ENCODE measurements at regions not wholly inside any gene's neighbourhood (a gene's known extent, or its start where the extent isn't known, plus 50 kb on each side); places are given as distances from the start of the nearest gene placed in this dataset.
A peak's percentile ranks its signal among the peaks of the same experiment; 100 is the strongest.

GRCh38 chr14:30240685-30241084, 313.0 kb upstream of the PRKD1 start:
- Histone ChIP-seq H4K20me1 (ENCODE audit: control insufficient read depth, extremely low read depth, insufficient read depth, low read length) (no peaks in the 10 kb centered on the region), H3K4me2 (ENCODE audit: extremely low read depth, insufficient read depth, low read length) (no peak overlapping the region), H3K36me3 (ENCODE audit: control insufficient read depth, insufficient read depth, low read length) (no peaks in the 10 kb centered on the region), H3K9me3 (ENCODE audit: control insufficient read depth, insufficient read depth, low read depth, low read length) (no peaks in the 10 kb centered on the region), H2AFZ (ENCODE audit: low read length) (no peak overlapping the region), H3K4me1 (ENCODE audit: control insufficient read depth, extremely low read depth, insufficient read depth, low read length) (peaks cover 4% of the 10 kb centered on the region), H3K9ac (ENCODE audit: insufficient read depth, low read length) (no peak overlapping the region), H3K79me2 (ENCODE audit: control insufficient read depth, insufficient read depth, low read length) (no peaks in the 10 kb centered on the region), H3K4me3 (replicated peaks in 1 of 4; ENCODE audit: control extremely low read depth in 1 of 4, insufficient read depth in 1 of 4, low read depth in 3 of 4, low read length in 4 of 4) (no peak overlapping the region), H3K27me3 (ENCODE audit: control insufficient read depth, insufficient read depth, low read length) (no peaks in the 10 kb centered on the region), H3K27ac (ENCODE audit: insufficient read depth, low read length) (no peak overlapping the region)
- TF ChIP-seq CTCF (conservative IDR thresholded peaks at IDR 0.05 in 1 of 2, IDR thresholded peaks at IDR 0.05 in 1 of 2; ENCODE audit: low read depth in 1 of 2, low read length in 2 of 2) (no peak), EZH2 (IDR thresholded peaks at IDR 0.05; ENCODE audit: low read length, missing control alignments) (no peak)
- DNase-seq (ENCODE audit: low read depth in 2 of 2) = peak in 1 of 2 donors; percentile 16

GRCh38 chr14:30242744-30243143, 315.1 kb upstream of the PRKD1 start:
- H3K27ac ChIP-seq (ENCODE audit: insufficient read depth, low read length) = no peak overlapping the region
- H3K4me2 ChIP-seq (ENCODE audit: extremely low read depth, insufficient read depth, low read length) = no peak overlapping the region
- H3K9me3 ChIP-seq (ENCODE audit: control insufficient read depth, insufficient read depth, low read depth, low read length) = no peaks in the 10 kb centered on the region
- H3K27me3 ChIP-seq (ENCODE audit: control insufficient read depth, insufficient read depth, low read length) = no peaks in the 10 kb centered on the region
- H3K36me3 ChIP-seq (ENCODE audit: control insufficient read depth, insufficient read depth, low read length) = no peaks in the 10 kb centered on the region
- H3K79me2 ChIP-seq (ENCODE audit: control insufficient read depth, insufficient read depth, low read length) = no peaks in the 10 kb centered on the region
- H2AFZ ChIP-seq (ENCODE audit: low read length) = no peak overlapping the region
- peaks cover 4% of the 10 kb centered on the region for H3K4me1 ChIP-seq (ENCODE audit: control insufficient read depth, extremely low read depth, insufficient read depth, low read length)
- no peak overlapping the region for H3K4me3 ChIP-seq (replicated peaks in 1 of 4; ENCODE audit: control extremely low read depth in 1 of 4, insufficient read depth in 1 of 4, low read depth in 3 of 4, low read length in 4 of 4)
- no peak for DNase-seq (ENCODE audit: low read depth in 2 of 2)
- H3K9ac ChIP-seq (ENCODE audit: insufficient read depth, low read length) = no peak overlapping the region
- TF ChIP-seq EZH2 (IDR thresholded peaks at IDR 0.05; ENCODE audit: low read length, missing control alignments) (no peak), CTCF (conservative IDR thresholded peaks at IDR 0.05 in 1 of 2, IDR thresholded peaks at IDR 0.05 in 1 of 2; ENCODE audit: low read depth in 1 of 2, low read length in 2 of 2) (no peak)
- no peaks in the 10 kb centered on the region for H4K20me1 ChIP-seq (ENCODE audit: control insufficient read depth, extremely low read depth, insufficient read depth, low read length)

GRCh38 chr14:30243207-30243606, 315.6 kb upstream of the PRKD1 start:
- Histone ChIP-seq H3K27ac (ENCODE audit: insufficient read depth, low read length) (no peak overlapping the region), H3K27me3 (ENCODE audit: control insufficient read depth, insufficient read depth, low read length) (no peaks in the 10 kb centered on the region), H3K36me3 (ENCODE audit: control insufficient read depth, insufficient read depth, low read length) (no peaks in the 10 kb centered on the region), H4K20me1 (ENCODE audit: control insufficient read depth, extremely low read depth, insufficient read depth, low read length) (no peaks in the 10 kb centered on the region), H3K9ac (ENCODE audit: insufficient read depth, low read length) (no peak overlapping the region), H3K4me1 (ENCODE audit: control insufficient read depth, extremely low read depth, insufficient read depth, low read length) (peaks cover 4% of the 10 kb centered on the region), H3K4me2 (ENCODE audit: extremely low read depth, insufficient read depth, low read length) (no peak overlapping the region), H3K79me2 (ENCODE audit: control insufficient read depth, insufficient read depth, low read length) (no peaks in the 10 kb centered on the region), H2AFZ (ENCODE audit: low read length) (no peak overlapping the region), H3K4me3 (replicated peaks in 1 of 4; ENCODE audit: control extremely low read depth in 1 of 4, insufficient read depth in 1 of 4, low read depth in 3 of 4, low read length in 4 of 4) (no peak overlapping the region), H3K9me3 (ENCODE audit: control insufficient read depth, insufficient read depth, low read depth, low read length) (no peaks in the 10 kb centered on the region)
- DNase-seq (ENCODE audit: low read depth in 2 of 2) = no peak
- TF ChIP-seq EZH2 (IDR thresholded peaks at IDR 0.05; ENCODE audit: low read length, missing control alignments) = no peak
- TF ChIP-seq CTCF (conservative IDR thresholded peaks at IDR 0.05 in 1 of 2, IDR thresholded peaks at IDR 0.05 in 1 of 2; ENCODE audit: low read depth in 1 of 2, low read length in 2 of 2) = no peak
